B cell (primary cell): ENCODE measurements at regions not wholly inside any gene's neighbourhood (a gene's known extent, or its start where the extent isn't known, plus 50 kb on each side); places are given as distances from the start of the nearest gene placed in this dataset.

ENCODE experiments used
- EZH2 ChIP-seq: IDR thresholded peaks from 2 replicates; pipeline ENCODE4 v1.6.1; 2012; ENCODE audit warnings: borderline replicate concordance, low read depth, mild to moderate bottlenecking, moderate library complexity, low read length; ENCODE audit not compliant: insufficient read depth, poor library complexity, severe bottlenecking
- TF ChIP-seq, protein P1 (sequence below): fragments of 200-600 bp; IDR thresholded peaks from one replicate; pipeline ENCODE4 v1.8.0; 2022; ENCODE audit warnings: antibody characterized with exemption, mild to moderate bottlenecking

DNA sequence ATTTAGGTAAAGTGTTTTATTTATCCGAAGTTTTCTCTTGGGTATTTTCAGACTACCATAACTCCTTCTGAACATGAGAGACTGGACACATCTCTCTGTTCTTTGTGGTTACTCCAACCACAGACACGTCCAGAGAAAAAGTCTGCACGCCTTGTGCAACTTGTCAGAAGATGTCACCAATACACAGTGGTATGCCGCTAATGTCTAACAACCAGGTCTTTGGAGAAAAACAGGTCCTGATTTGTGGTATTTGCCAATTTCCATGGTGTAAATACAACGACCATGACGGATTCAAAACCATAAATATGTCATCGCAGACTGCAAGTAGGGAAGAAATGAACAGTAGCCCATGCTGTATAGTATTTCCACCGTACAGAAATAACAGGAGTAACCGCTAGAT is 620.6 kb upstream of the ID2 start:
- TF ChIP-seq, protein P1, sequence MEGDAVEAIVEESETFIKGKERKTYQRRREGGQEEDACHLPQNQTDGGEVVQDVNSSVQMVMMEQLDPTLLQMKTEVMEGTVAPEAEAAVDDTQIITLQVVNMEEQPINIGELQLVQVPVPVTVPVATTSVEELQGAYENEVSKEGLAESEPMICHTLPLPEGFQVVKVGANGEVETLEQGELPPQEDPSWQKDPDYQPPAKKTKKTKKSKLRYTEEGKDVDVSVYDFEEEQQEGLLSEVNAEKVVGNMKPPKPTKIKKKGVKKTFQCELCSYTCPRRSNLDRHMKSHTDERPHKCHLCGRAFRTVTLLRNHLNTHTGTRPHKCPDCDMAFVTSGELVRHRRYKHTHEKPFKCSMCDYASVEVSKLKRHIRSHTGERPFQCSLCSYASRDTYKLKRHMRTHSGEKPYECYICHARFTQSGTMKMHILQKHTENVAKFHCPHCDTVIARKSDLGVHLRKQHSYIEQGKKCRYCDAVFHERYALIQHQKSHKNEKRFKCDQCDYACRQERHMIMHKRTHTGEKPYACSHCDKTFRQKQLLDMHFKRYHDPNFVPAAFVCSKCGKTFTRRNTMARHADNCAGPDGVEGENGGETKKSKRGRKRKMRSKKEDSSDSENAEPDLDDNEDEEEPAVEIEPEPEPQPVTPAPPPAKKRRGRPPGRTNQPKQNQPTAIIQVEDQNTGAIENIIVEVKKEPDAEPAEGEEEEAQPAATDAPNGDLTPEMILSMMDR, result no peak
- TF ChIP-seq EZH2, result no peak
